NT2/D1 (cell line): ENCODE measurements at regions not wholly inside any gene's neighbourhood (a gene's known extent, or its start where the extent isn't known, plus 50 kb on each side); places are given as distances from the start of the nearest gene placed in this dataset.
"Not testable (repeated sequence)": the region's sequence is repeated elsewhere in the genome, so short reads cannot be mapped to it uniquely, and the experiment has no call there.

Source experiments
- SUZ12 ChIP-seq: IDR thresholded peaks from 2 replicates; pipeline ENCODE4 v1.6.1; 2011; ENCODE audit not compliant: insufficient read length, insufficient read depth; ENCODE audit errors: extremely low read depth
- YY1 ChIP-seq: IDR thresholded peaks from 2 replicates; pipeline ENCODE4 v1.6.1; 2011; ENCODE audit not compliant: insufficient read length, insufficient read depth
- ZNF274 ChIP-seq: IDR thresholded peaks from 2 replicates; pipeline ENCODE4 v1.6.1; 2011; ENCODE audit warnings: mild to moderate bottlenecking, low read depth, low read length

GRCh38 chrX:81974413-81974812 lies 772.5 kb downstream of the SH3BGRL start:
- not testable (repeated sequence) for TF ChIP-seq ZNF274, YY1, SUZ12
